Coronary artery (tissue), 2 donors: ENCODE measurements at regions not wholly inside any gene's neighbourhood (a gene's known extent, or its start where the extent isn't known, plus 50 kb on each side); places are given as distances from the start of the nearest gene placed in this dataset.
"Not testable (repeated sequence)": the region's sequence is repeated elsewhere in the genome, so short reads cannot be mapped to it uniquely, and the experiment has no call there.

Experiments used
- DNase-seq: peaks from one replicate; pipeline ENCODE4 v3.0.0-alpha.2; 2017; ENCODE audit warnings: low spot score
- H3K27ac ChIP-seq, 2 donors: fragments of 200-600 bp; sonication (generic); one replicate each; pipeline ENCODE4 v1.5.1; 2016 to 2019
- H3K4me3 ChIP-seq: fragments of 200-600 bp; sonication (generic); 2 replicates; pipeline ENCODE4 v1.5.1; 2016; ENCODE audit warnings: mild to moderate bottlenecking, moderate library complexity
- TF ChIP-seq, protein P1 (sequence below): fragments of 200-600 bp; sonication (generic); IDR thresholded peaks from one replicate; pipeline ENCODE4 v1.5.1; 2019; ENCODE audit warnings: antibody characterized with exemption

DNA sequence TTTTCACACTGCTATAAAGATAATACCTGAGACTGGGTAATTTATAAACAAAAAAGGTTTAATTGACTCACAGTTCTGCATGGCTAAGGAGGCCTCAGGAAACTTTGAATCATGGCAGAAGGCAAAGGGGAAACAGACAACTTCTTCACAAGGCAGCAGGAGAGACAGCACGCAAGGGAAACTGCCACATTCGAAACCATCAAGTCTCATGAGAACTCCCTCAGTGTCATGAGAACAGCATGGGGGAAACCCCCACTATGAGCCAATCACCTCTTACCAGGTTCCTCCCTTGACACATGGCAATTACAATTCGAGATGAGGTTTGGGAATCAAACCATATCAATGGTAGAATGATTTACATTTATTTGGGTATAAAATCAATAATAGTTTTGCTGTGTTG is 558.5 kb downstream of the TMTC2 start:
- no peak for DNase-seq
- no peak overlapping the region for H3K27ac ChIP-seq
- TF ChIP-seq, protein P1, sequence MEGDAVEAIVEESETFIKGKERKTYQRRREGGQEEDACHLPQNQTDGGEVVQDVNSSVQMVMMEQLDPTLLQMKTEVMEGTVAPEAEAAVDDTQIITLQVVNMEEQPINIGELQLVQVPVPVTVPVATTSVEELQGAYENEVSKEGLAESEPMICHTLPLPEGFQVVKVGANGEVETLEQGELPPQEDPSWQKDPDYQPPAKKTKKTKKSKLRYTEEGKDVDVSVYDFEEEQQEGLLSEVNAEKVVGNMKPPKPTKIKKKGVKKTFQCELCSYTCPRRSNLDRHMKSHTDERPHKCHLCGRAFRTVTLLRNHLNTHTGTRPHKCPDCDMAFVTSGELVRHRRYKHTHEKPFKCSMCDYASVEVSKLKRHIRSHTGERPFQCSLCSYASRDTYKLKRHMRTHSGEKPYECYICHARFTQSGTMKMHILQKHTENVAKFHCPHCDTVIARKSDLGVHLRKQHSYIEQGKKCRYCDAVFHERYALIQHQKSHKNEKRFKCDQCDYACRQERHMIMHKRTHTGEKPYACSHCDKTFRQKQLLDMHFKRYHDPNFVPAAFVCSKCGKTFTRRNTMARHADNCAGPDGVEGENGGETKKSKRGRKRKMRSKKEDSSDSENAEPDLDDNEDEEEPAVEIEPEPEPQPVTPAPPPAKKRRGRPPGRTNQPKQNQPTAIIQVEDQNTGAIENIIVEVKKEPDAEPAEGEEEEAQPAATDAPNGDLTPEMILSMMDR, result no peak

DNA sequence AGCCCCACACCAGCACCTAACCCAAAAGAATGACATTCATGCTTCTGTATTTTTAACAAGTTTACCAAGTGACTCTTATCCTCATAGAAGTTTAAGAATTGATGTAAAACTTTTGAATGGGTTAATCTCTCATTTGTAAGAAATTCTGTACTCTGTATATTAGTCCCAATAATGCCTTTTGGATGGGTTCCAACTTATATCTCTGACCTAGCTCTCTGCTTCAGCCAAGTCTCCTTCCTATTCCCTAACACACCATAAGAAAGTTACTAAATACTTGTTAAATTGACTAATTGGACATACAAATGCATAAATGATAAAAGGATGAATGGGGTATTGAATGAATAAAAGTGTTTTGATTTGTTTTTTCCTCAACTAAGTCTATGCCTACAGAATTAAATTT is 557.3 kb downstream of the TMTC2 start:
- H3K27ac ChIP-seq, result no peak overlapping the region
- TF ChIP-seq, protein P1, result no peak
- no peak for DNase-seq
- no peak overlapping the region for H3K4me3 ChIP-seq

More for the DNA sequence above, 558.5 kb downstream of the TMTC2 start:
- no peak overlapping the region for H3K4me3 ChIP-seq

DNA sequence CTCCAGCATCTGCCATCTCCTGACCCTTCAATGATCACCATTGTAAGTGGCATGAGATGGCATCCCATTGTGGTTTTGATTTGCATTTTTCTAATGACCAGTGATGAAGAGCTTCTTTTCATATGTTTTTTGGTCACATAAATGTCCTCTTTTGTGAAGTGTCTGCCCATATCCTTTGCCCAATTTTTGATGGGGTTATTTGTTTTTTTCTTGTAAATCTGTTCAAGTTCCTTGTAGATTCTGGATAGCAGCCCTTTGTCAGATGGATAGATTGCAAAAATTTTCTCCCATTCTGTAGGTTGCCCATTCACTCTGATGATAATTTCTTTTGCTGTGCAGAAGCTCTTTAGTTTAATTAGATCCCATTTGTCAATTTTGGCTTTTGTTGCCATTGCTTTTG is 547.3 kb downstream of the TMTC2 start:
- not testable (repeated sequence) for H3K4me3 ChIP-seq, DNase-seq, H3K27ac ChIP-seq

DNA sequence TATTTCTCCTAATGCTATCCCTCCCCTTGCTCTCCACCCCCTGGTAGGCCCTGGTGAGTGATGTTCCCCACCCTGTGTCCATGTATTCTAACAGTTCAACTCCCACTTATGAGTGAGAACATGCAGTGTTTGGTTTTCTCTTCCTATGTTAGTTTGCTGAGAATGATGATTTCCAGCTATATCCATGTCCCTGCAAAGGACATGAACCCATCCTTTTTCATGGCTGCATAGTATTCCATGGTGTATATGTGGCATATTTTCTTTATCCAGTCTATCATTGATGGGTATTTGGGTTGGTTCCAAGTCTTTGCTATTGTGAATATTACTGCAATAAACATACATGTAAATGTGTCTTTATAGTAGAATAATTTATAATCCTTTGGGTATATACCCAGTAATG is 540.3 kb downstream of the TMTC2 start:
- H3K27ac ChIP-seq, H3K4me3 ChIP-seq, DNase-seq: not testable (repeated sequence)

DNA sequence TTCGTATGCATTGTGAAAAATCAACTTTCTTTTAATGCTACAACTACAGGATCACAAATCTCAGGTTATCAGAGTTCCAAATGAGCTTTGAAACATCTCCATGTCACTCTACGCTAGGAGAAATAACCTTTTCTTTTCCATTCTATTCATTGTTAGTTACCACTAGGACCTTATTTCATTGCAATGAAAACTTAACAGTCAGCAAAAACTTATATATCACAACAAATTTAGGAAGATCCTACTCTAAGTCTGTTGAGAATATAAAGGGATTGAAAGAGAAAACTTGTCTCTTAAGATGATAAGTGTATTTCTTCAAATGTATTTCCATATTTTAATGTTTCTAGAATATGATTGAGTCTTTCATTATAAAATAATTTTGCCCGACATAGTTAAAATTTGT is 539.1 kb downstream of the TMTC2 start:
- Histone ChIP-seq H3K4me3 (no peak overlapping the region), H3K27ac (no peak overlapping the region)
- TF ChIP-seq, protein P1, result no peak
- DNase-seq, result no peak

DNA sequence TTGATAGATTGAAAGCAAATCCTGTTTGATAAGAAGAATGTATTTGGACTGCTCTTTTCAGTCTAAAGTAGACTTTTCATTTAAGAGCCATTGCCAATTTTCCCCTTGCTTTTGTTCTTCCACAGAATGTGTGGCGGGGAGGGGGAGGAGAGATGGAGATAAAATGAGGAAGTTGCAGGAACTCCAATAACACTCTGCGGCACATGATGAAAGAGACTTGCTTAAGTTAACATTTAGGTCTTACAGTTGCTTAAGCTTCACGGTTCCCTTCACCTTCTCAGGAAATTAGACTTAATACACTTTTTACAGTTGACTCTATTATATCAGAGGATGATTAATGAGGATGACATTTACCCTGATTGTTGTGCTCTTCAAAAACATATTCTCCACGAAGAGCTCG is 537.3 kb downstream of the TMTC2 start:
- Histone ChIP-seq H3K4me3 (no peak overlapping the region), H3K27ac (no peak overlapping the region)
- TF ChIP-seq, protein P1, result no peak
- DNase-seq, result no peak

DNA sequence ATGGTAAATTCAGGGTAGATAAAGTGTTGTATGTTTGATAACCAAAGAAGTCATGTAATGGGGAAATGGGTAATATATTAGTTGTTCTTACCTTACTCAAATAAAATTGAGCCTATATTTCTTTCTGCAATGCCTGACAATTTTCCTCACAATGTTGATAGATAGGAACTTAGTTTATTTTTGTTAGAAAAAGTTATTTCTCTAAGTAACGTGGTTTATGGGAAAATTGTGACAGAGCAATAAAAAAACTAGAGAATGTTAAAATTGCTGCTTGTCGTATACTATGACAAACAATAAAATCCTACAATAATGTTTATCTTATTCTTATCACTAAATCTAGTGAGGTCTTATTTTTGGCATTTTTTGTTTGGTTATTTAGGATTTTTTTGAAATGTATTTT is 534.1 kb downstream of the TMTC2 start:
- TF ChIP-seq, protein P1, result no peak
- Histone ChIP-seq H3K4me3 (no peak overlapping the region), H3K27ac (no peak overlapping the region)
- DNase-seq, result no peak

DNA sequence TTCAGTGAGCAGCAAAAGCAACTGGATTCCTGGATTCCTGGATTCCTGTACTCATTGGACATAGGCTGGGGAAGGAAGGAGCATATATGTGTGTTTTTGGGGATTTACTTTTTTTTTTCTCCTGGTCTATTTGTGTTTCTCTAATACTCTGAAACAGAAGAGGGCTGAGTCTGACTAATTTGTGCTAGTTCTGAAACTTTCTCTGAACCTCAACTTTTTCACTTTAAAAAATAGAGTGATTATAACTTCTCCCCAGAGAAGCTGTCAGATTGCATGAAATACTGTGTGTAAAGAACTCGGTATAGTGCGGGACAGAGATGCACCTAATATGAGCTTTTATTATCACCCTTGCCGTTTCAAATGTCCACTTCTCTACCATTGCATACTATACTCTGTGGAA is 529.5 kb downstream of the TMTC2 start:
- TF ChIP-seq, protein P1, result no peak
- no peak for DNase-seq
- Histone ChIP-seq H3K4me3 (no peak overlapping the region), H3K27ac (no peak overlapping the region)
